CD4-positive, alpha-beta T cell treated with Interleukin-2 at 100 ng/mL for 4 hours (primary cell): ENCODE measurements at regions not wholly inside any gene's neighbourhood (a gene's known extent, or its start where the extent isn't known, plus 50 kb on each side); places are given as distances from the start of the nearest gene placed in this dataset.
"Not testable (repeated sequence)": the region's sequence is repeated elsewhere in the genome, so short reads cannot be mapped to it uniquely, and the experiment has no call there.

Source experiments
- DNase-seq: peaks from one replicate; pipeline ENCODE4 v3.0.0-alpha.2; 2020; ENCODE audit warnings: low spot score

DNA sequence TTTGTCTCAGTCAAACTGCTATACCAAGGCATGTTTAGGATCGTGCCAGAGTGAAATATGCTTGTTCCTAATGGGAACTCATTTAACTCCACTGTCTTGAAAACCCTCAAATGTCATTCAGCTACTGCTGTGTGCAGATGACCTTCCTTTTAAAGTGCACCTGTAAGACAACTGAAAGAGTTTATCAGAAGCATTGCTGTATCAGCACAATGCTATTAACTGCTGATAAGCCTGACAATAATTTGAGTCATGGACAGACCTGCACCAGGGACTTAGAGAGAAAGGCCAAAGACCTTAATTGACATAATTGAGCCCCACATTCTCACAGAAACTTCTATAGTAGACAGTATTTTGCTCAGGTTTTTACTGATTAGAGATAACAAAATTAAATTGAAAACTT lies 557.9 kb downstream of the DIPK2A start:
- DNase-seq = no peak

DNA sequence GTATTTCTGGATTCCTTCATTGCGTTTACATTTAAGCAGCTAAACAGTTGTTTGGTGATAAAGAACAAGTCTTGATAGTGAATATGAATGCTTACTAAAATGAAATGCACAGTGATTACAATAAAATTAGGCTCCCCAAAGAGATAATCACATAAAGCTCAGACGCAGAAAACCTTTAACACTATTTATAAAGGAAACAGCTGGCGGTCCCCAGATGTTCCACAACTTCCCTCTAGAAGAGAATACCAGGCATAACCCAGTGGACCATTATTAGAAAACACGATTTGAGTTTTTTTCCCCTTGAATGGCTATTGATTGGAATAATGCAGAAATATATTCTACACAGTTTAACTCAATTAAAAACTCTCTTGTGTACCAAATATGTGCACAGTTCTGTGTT lies 573.2 kb downstream of the DIPK2A start:
- DNase-seq = no peak

GRCh38 chr3:144546539-144546938 lies 574.9 kb downstream of the DIPK2A start:
- DNase-seq = no peak

DNA sequence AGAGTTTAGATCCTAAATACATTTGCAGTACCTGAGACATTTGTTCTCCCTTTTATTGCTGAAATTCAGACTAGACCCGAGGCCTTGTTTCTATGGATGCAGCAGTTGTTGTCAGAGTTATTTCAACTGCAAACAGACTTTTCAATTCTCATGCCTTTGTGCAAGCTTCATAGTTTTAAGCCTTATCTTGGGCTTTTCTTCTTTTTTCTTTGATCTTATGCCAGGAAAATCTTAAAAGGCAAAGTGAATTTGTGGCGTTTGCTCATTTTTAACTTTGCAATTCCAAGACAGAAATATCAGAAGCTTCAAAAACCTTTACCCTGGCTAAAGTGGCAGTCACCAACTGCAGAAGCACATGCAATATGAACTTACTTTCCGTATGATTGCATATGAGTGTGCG lies 576.7 kb downstream of the DIPK2A start:
- DNase-seq = no peak

DNA sequence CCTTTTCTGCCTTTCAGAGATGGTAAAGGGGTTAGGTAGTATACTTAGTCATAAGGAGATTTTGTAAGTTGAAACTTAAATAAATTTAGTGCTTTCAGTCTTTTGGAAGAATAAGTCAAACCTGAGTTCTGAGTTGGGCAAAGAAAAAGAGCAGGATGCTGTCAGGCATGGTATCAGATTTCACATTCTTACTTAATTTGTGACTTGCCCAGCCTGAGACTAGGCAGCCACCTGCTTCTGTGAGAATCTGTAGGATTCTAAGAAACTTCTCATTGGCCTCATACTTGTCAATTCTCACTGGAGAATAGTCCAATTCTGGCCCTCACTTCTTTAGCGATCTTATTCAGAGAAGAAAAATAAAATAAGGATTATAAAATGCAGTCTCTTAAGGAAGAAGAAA lies 577.5 kb downstream of the DIPK2A start:
- no peak for DNase-seq

DNA sequence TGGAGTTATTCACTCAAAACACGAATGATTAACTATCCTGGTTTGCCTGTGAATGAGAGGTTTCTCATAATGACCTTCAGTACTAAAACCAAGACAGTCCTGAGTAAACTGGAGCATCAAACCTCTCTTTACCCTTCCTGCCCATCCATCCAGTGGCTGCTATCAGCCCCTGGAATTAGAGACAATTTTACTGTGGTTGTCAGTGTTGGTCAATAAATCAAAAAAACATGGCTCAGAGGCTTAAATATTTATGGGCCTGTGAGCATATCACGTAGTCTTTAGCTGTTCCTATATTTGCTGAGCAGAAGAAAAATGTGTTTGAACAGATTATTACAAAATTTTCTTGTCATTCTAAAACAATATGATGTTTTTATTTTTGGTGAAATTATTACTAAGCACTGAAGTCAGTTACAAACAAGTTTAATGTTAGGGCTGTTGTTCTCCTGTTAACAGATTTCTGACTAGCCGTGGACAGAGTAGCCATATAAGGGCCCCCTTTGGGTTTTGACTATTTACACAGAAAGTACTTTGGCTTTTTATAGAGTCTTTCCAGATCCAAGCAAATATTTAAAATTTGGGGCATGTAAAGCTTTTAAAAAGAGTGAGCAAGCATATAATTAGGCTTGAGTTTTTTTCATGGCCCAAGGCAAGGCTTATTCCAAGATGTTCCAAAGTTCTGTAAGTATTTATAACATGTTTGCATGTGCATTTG lies 580.9 kb downstream of the DIPK2A start:
- no peak for DNase-seq

GRCh38 chr3:144553301-144553700 lies 581.7 kb downstream of the DIPK2A start:
- no peak for DNase-seq

- DNase-seq = no peak
Observed at GRCh38 chr3:144554889-144555288, 583.3 kb downstream of the DIPK2A start.

DNA sequence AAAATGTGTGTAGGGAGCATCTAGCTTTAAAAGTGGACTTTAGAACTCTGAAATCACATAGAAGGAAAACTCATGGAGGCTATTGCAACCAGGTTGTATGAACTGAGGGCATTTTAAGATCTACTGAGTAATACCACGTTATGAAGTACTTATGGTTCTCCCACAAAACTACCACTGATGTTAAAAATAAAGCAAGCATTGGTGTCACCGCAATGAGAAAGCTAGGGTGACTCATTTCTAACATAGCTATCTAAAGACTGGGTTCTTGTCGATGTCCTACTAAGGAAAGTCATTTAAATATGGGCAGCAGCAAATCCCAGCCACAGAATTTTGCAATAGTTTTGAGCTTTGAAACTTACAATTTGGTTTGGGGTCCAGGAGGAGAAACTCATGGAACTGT lies 584.8 kb downstream of the DIPK2A start:
- no peak for DNase-seq

GRCh38 chr3:144557515-144557914 lies 585.9 kb downstream of the DIPK2A start:
- no peak for DNase-seq

DNA sequence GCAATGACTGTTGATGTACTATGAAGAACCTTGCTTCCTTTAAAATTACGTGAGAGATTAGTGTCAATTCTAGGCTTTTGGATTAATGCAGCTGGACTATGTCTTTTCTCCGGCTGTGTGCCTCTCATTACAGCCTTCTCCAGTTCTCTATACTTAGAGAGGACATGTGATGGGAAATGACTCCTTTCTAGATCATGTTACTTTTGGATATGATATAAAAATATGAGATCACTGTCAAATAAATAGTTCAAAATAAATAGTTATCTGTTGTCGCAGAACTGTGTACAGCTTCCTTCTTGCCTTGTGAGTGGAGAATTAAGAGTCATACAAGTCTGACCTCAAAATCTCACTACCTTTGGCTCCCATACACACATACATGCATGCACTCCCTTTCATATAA lies 592.4 kb downstream of the DIPK2A start:
- no peak for DNase-seq

DNA sequence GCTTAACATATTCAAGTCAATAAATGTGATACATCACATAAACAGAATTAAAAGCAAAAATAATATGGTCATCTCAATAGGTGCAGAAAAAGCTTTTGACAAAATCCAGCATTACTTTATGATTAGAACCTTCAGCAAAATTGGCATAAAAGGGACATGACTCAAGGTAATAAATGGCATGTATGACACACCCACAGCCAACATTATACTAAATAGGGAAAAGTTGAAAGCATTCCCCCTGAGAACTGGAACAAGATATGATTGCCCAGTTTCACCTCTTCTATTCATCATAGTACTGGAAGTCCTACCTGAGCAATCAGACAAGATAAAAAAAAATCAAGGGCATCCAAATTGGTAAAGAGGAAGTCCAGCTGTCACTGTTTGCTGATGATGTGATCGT lies 594.7 kb downstream of the DIPK2A start:
- no peak for DNase-seq

- DNase-seq = no peak
Observed at GRCh38 chr3:144569651-144570050, 598.0 kb downstream of the DIPK2A start.

DNA sequence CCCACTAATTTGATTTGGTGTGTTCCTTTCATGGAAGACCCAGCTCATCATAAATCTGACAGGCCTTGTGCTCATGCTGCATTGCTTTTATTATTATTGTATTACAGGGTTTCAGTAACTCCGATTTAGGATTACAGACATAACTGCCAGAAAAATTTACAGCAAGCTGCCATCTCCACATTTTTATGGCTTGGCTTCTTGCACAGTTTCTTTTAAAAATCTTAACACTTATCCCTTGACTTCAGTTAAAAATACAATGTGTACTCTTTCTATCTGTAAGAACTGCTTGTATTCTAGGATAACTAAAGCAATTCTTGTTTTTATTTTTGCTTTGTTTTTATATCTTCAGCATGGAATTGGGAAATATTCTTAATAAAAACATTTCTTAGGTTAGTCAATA lies 612.2 kb downstream of the DIPK2A start:
- DNase-seq = no peak

DNA sequence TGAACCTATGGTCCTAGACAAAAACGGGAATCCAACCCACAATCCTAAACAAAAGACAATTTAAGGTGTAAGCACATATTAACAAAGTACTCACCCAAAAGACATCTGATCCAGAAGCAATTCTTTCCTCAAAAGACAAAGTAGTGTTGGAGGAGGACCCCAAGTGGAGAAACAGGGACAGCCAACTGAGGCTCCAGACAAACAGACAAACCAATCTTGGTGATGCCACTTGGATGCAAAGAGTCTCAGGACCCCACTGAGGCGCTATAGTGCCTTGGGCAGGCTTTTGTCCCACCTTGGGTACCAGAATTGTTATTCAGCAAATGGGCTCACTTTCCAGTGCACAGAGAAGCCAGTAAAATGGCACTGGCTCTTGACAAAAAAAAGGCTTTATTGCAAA lies 613.8 kb downstream of the DIPK2A start:
- DNase-seq = no peak

- no peak for DNase-seq
Observed at GRCh38 chr3:144585953-144586352, 614.3 kb downstream of the DIPK2A start.

- DNase-seq = no peak
Observed at GRCh38 chr3:144586382-144586781, 614.8 kb downstream of the DIPK2A start.

DNA sequence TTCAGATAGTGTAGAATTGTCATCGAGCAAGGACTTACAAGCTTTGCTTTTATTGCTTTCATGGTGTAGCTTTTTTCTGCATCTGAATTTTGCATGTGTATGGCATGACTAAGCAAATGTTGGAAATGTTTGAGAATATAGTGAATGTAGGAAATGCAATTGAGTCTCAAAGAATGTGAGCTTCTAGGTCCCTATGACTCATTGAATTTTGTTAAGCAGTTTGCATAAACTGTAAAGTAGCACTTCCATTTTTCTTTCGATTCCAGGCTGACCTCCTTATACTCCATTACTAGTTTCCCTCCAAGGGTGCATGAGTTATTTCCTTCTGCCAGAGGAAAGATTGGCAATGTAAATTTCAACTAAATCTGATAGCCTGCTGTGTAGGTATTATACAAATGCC lies 619.2 kb downstream of the DIPK2A start:
- DNase-seq = no peak

DNA sequence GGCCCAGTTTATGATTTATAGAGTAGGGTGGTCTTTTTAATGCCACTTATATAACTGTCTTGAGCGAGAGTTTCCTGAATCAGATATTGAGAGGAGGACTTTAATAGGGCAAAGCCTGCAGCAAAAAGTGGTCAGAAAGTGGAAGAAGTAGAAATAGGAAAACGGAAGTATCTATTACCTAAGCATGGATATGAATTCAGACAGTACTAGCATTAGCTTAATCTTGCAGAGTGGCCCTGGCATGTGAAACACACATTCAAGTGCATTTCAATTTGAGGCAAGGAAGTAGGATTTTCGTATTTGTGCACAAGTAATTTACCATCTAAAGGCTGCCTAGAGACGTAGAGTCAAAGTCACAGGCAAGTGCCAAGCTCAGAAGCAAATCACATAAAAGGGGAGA lies 622.3 kb downstream of the DIPK2A start:
- no peak for DNase-seq

DNA sequence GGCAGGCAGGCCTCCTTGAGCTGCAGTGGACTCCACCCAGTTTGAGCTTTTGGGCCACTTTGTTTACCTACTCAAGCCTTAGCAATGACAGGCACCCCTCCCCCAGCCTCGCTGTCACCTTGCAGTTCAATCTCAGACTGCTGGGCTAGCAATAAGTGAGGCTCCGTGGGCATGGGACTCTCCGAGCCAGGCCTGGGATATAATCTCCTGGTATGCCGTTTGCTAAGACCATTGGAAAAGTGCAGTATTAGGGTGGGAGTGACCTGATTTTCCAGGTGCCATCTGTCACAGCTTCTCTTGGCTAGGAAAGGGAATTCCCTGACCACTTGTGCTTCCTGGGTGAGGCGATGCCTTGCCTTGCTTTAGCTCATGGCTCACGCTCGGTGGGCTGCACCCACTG lies 648.6 kb downstream of the DIPK2A start:
- DNase-seq = not testable (repeated sequence)

GRCh38 chr3:144622845-144623244 lies 651.2 kb downstream of the DIPK2A start:
- DNase-seq = no peak

GRCh38 chr3:144624656-144625055 lies 653.0 kb downstream of the DIPK2A start:
- DNase-seq = no peak

- no peak for DNase-seq
Observed at GRCh38 chr3:144626835-144627234, 655.2 kb downstream of the DIPK2A start.

DNA sequence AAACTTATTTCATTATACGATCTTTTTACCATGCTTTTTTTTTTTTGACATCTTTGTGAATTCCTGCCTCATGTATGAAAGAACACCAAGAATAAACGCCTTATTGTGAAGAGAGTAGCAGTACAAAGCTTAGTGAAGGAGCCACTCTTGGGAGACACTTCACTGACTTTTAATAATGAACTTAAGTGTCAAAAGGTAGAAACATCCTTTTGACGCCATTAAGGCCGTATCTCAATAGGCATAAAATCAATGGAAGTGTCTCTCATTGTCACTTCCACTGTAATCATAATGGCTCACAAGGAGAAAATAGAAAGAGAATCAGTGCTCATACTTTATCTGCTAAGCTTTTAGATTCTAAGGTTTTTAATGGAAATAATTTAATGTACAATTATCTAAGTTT lies 657.8 kb downstream of the DIPK2A start:
- no peak for DNase-seq

- DNase-seq = no peak
Observed at GRCh38 chr3:144636833-144637232, 665.2 kb downstream of the DIPK2A start.
